HG03354 (cell line): ENCODE measurements at regions not wholly inside any gene's neighbourhood (a gene's known extent, or its start where the extent isn't known, plus 50 kb on each side); places are given as distances from the start of the nearest gene placed in this dataset.

ENCODE experiments used
- ATAC-seq: cut with Tn5 transposase; IDR thresholded peaks from one replicate; pipeline ENCODE4 v1.9.1; 2021; ENCODE audit warnings: mild to moderate bottlenecking; ENCODE audit not compliant: unreplicated experiment, poor library complexity, severe bottlenecking

DNA sequence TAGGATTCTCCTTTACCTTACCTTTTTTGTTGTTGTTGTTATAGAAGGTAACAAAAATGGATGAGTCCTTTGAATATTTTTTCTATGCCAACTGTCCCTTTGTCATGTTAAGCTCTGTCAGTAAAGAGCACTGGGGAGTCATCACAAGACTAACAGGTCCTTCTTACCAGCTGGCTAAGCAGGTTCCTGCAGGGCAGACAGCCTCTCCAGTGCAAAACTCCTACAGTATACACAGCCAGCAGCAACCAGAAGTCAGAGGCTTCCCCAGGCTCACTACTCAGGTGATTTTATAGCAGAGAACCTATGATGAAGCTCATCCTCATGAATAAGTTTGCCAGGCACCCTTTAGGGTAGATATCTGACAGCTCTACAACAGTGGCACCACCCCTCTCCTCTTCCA is 271.1 kb downstream of the RERGL start:
- ATAC-seq, result no peak

DNA sequence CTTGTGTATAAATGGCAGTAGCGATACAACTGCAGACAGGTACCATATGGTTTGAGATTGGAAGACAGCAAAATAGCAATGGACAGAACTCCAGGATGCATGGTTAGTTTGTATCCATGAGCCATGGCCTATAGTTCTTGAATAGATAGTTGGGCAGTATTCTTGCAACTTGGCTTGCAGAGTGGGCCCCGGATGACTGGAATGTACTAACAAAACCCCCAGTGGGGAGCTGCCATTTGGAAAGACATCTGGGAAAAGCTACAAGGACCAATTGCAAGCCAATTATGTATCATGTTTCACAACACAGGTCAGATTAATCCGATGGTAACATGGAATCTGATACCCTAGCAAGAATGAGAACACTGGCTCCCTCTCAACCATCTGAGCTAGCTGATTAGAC is 279.6 kb downstream of the RERGL start:
- no peak for ATAC-seq

DNA sequence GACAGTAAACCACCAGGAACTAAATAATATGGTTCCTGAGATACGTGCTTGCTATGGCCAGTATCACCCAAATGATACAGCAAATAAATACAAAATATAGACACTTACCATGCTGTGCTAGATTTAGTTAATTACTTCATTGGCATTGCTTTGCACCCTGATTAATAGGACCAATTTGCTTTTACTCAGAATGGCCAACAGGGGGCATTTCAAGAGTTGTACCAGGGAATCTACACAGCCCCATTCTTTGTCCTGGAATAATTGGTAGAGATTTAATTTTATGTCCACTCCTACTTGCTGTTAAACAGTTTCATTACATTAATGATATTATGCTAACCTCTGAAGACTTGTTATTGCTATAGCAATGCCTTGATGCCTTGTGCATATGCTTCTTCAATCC is 280.8 kb downstream of the RERGL start:
- ATAC-seq, result no peak

DNA sequence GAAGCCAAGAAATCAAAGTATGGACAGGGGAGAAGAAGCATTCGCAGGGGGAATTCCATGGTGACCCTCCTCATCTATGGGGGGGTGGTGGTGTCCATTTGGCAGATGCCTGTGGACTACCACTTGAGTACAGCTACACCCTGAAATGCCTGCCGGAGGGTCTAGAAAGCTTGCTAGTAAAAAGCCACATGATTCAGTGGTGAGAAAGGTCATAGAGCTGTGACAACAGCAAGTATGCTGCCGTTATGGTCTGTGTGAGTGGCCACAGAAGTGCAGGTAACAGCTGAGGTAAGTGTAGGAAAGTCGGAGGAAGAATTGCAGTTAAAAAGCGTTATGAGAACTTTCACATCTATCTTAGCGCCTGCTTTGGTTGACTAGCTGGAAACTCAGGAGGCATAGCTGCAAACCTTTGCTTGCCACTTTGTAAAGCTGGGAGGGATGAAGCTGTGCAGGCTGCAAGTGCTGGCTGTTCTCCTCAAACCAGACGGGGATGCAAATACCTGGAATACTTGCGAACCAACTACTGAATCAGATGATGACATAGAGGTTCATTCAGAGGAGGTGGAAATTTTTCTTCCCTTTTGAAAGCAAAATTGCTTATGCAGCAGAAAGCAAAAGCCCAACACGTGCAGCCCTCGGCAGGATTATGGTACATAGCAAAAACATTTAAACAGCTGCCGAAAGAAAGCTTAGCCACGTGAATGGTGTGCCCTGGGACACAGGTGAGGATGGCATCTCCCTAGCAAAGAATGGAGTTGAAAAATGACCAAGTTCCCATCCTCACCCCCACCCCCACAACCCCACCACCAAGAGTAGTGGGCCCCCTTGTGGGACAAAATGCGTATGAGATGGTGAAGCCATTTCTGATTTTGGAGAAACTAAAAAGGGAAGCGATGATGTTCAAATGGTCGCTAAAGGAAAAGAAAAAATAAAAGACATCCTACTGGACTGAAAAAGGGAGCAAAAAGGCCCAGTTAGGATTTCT is 287.0 kb downstream of the RERGL start:
- no peak for ATAC-seq

DNA sequence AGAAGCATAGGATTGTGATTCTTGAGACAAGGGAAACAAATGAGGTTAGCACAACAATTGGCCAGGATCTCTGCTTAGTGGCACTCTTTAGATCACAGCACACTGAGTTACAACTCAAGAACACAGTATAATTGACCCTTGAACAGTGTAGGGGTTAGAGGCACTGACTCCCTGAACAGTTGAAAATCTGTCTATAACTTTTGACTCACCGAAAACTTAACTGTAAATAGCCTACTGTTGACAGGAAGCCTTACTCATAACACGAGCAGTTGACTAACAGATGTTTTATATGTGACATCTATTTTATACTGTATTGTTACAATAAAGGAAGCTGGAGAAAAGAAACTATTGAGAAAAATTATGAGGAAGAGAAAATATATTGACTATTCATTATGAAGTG is 296.1 kb downstream of the RERGL start:
- ATAC-seq, result no peak

DNA sequence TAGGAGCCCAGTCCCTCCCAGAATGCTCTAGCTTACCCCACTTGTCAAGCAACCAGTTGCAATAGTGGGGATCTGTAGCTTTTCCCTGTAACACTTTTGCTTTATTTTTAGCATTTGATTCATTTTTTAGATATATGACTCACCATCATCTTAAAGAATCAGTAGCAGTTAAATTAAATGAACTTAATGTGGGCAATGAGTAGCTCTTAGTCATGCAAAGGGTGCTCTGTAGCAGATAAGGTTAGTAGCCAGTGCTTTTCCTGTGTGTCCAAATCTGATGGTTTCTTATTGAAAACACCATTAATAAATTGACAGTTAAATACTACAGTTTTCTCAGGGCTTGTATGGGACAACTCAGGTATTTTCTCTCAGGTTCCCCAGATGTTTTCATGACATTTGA is 311.8 kb downstream of the RERGL start:
- ATAC-seq, result no peak

DNA sequence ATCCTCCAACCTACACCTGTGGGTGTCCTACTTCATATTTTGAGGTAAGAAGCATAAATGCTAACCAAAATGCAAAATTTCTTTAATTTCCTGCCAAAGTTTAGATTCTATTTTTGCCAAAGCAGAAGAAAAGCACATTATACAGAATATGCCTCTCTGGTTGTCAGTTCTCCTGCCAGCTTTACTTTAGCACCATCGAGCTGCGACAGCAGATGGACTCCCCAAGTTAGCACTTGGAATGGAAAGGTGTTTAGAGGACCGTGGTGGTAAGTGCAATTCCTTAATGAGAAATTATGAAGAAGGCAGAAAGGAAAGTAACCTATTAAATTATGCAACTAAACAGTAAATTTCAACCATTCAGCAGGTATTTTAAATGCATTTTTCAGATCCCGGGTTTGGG is 326.6 kb downstream of the RERGL start:
- no peak for ATAC-seq

DNA sequence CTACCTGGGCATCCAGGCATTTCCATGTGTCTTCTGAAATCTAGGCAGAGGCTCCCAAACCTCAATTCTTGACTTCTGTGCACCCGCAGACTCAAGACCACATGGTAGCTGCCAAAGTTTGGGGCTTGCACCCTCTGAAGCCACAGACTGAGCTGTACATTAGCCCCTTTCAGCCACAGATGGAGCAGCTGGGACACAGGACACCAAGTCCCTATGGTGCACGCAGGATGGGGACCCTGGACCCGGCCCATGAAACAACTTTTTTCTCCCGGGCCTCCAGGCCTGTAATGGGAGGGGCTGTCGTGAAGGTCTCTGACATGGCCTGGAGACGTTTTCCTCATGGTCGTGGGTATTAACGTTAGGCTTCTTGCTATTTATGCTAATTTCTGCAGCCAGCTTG is 330.0 kb downstream of the RERGL start:
- ATAC-seq, result no peak
